HEK293 (cell line): ENCODE measurements at regions not wholly inside any gene's neighbourhood (a gene's known extent, or its start where the extent isn't known, plus 50 kb on each side); places are given as distances from the start of the nearest gene placed in this dataset.

Source experiments
- CTCF ChIA-PET: fragments of 350-600 bp; formaldehyde crosslinking; extraction: SDS; loops from one replicate; lab custom pipeline; 2021; ENCODE audit warnings: antibody characterized with exemption; lab: Yijun Ruan, JAX
- POLR2A ChIA-PET: fragments of 300-600 bp; formaldehyde crosslinking; extraction: SDS; loops from one replicate; lab custom pipeline; 2020; ENCODE audit warnings: antibody characterized with exemption, inconsistent platforms; lab: Yijun Ruan, JAX
- H3K27ac ChIP-seq: fragments of 200-500 bp; sonication (Bioruptor generic); 2 replicates; pipeline ENCODE4 v1.5.1; 2014; ENCODE audit warnings: low read depth, low read length, control low read depth, inconsistent platforms; ENCODE audit errors: extremely low read depth
- H3K36me3 ChIP-seq, 2 experiments: fragments of 200-500 bp in 1 of 2; sonication (Bioruptor generic) in 1 of 2; 1 replicate in 1 of 2; 2 replicates in 1 of 2; pipeline ENCODE4 v1.5.1; 2014 to 2017; ENCODE audit warnings: inconsistent platforms in 2 of 2, low read length in 2 of 2; ENCODE audit not compliant: control insufficient read depth in 2 of 2, insufficient read depth in 1 of 2
- H3K4me1 ChIP-seq: fragments of 200-500 bp; sonication (Bioruptor generic); 2 replicates; pipeline ENCODE4 v1.5.1; 2014; ENCODE audit warnings: mild to moderate bottlenecking, low read length, inconsistent platforms; ENCODE audit not compliant: control insufficient read depth, insufficient read depth
- H3K4me3 ChIP-seq: 2 replicates; pipeline ENCODE4 v1.5.1; 2011; ENCODE audit warnings: low read depth, mild to moderate bottlenecking, control low read depth, low read length, moderate library complexity
- H3K9me3 ChIP-seq: fragments of 200-500 bp; sonication (Bioruptor generic); 2 replicates; pipeline ENCODE4 v1.5.1; 2014; ENCODE audit warnings: low read depth, low read length, inconsistent platforms; ENCODE audit not compliant: control insufficient read depth, insufficient read depth
- EGR2 ChIP-seq: fragments of 450-650 bp; formaldehyde crosslinking; IDR thresholded peaks from 2 replicates; pipeline ENCODE4 v1.5.1; 2016; ENCODE audit warnings: low read depth, missing biosample characterization, missing genetic modification characterization
- SALL2 ChIP-seq: fragments of 450-650 bp; formaldehyde crosslinking; IDR thresholded peaks from 2 replicates; pipeline ENCODE4 v1.5.0; 2017; ENCODE audit warnings: missing biosample characterization, mild to moderate bottlenecking, missing genetic modification characterization, borderline replicate concordance
- SCRT2 ChIP-seq: fragments of 450-650 bp; formaldehyde crosslinking; IDR thresholded peaks from 2 replicates; pipeline ENCODE4 v1.5.1; 2016; ENCODE audit warnings: missing biosample characterization, missing genetic modification characterization
- WT1 ChIP-seq: fragments of 450-650 bp; formaldehyde crosslinking; IDR thresholded peaks from 2 replicates; pipeline ENCODE4 v1.5.1; 2016; ENCODE audit warnings: missing biosample characterization, missing genetic modification characterization
- ZFHX2 ChIP-seq: fragments of 450-650 bp; formaldehyde crosslinking; conservative IDR thresholded peaks from 2 replicates; pipeline ENCODE4 v1.5.1; 2016; ENCODE audit warnings: missing biosample characterization, missing genetic modification characterization
- ZIC2 ChIP-seq: fragments of 450-650 bp; formaldehyde crosslinking; IDR thresholded peaks from 2 replicates; pipeline ENCODE4 v1.5.1; 2016; ENCODE audit warnings: missing biosample characterization, missing genetic modification characterization
- ZNF10 ChIP-seq: fragments of 450-650 bp; formaldehyde crosslinking; IDR thresholded peaks from 2 replicates; pipeline ENCODE4 v1.5.1; 2017; ENCODE audit warnings: missing biosample characterization, missing genetic modification characterization
- ZNF138 ChIP-seq: fragments of 450-650 bp; formaldehyde crosslinking; IDR thresholded peaks from 2 replicates; pipeline ENCODE4 v1.5.1; 2016; ENCODE audit warnings: missing biosample characterization, missing genetic modification characterization, borderline replicate concordance
- ZNF175 ChIP-seq: fragments of 450-650 bp; formaldehyde crosslinking; IDR thresholded peaks from 2 replicates; pipeline ENCODE4 v1.5.1; 2016; ENCODE audit warnings: missing biosample characterization, missing genetic modification characterization
- ZNF398 ChIP-seq: fragments of 450-650 bp; formaldehyde crosslinking; IDR thresholded peaks from 2 replicates; pipeline ENCODE4 v1.5.1; 2017; ENCODE audit warnings: missing biosample characterization, missing genetic modification characterization
- ZNF416 ChIP-seq: fragments of 450-650 bp; formaldehyde crosslinking; IDR thresholded peaks from 2 replicates; pipeline ENCODE4 v1.5.1; 2016; ENCODE audit warnings: missing biosample characterization, missing genetic modification characterization
- ZNF548 ChIP-seq: fragments of 450-650 bp; formaldehyde crosslinking; IDR thresholded peaks from 2 replicates; pipeline ENCODE4 v1.5.1; 2016; ENCODE audit warnings: missing biosample characterization, missing genetic modification characterization
- ZNF624 ChIP-seq: fragments of 450-650 bp; formaldehyde crosslinking; IDR thresholded peaks from 2 replicates; pipeline ENCODE4 v1.5.1; 2017; ENCODE audit warnings: missing biosample characterization, missing genetic modification characterization
- ZNF777 ChIP-seq: fragments of 450-650 bp; formaldehyde crosslinking; IDR thresholded peaks from 2 replicates; pipeline ENCODE4 v1.5.1; 2017; ENCODE audit warnings: missing biosample characterization, missing genetic modification characterization, borderline replicate concordance
- TF ChIP-seq, protein P1 (sequence below): fragments of 450-650 bp; formaldehyde crosslinking; IDR thresholded peaks from 2 replicates; pipeline ENCODE4 v1.5.1; 2016; ENCODE audit warnings: missing biosample characterization, missing genetic modification characterization

- TF ChIP-seq ZNF10 (no peak), SCRT2 (tag by site-specific recombination) (no peak), SALL2 (tag by site-specific recombination) (no peak), EGR2 (tag by site-specific recombination) (peak; percentile 44; the same call in 1 of the 2 replicates), ZNF138 (no peak), ZNF416 (tag by site-specific recombination) (no peak), ZNF398 (tag by site-specific recombination) (peak; percentile 19; the same call in 1 of the 2 replicates), ZNF548 (tag by site-specific recombination) (no peak), WT1 (tag by site-specific recombination) (no peak), ZFHX2 (tag by site-specific recombination) (0 out of 2 replicates have a peak, but pooled peaks have one; percentile 15), ZNF777 (tag by site-specific recombination) (no peak), ZNF624 (tag by site-specific recombination) (no peak)
- ChIA-PET CTCF (interaction anchor here (0.5 to 2.1 kb wide), 6 partner anchors 64 to 865 kb away, joined by 3 to 8 read pairs (median 4); no protein-coding TSS in a partner anchor), POLR2A (no interaction called here)
- Histone ChIP-seq H3K36me3 (no peaks in the 10 kb centered on the region), H3K27ac (no peak overlapping the region), H3K9me3 (no peaks in the 10 kb centered on the region), H3K4me1 (no peaks in the 10 kb centered on the region), H3K4me3 (no peak overlapping the region)
Observed at GRCh38 chr2:43105586-43106558, 120.5 kb downstream of the ZFP36L2 start.

- H3K27ac ChIP-seq: no peak overlapping the region
- H3K4me1 ChIP-seq: no peaks in the 10 kb centered on the region
- TF ChIP-seq ZIC2 (tag by site-specific recombination) (peak; percentile 22), ZNF175 (no peak)
- no peaks in the 10 kb centered on the region for H3K9me3 ChIP-seq
- no peak overlapping the region for H3K4me3 ChIP-seq
- ChIA-PET POLR2A (interaction anchor here (1.3 kb wide), 1 partner anchor 122 kb away, joined by 5 read pairs; the partner anchor contains the start of gene ZFP36L2), CTCF (interaction anchor here (0.7 to 2.1 kb wide), 4 partner anchors 58 to 246 kb away, joined by 3 to 8 read pairs (median 3); no protein-coding TSS in a partner anchor)
- H3K36me3 ChIP-seq: no peaks in the 10 kb centered on the region
Observed at GRCh38 chr2:43104763-43105162, 121.6 kb downstream of the ZFP36L2 start.

DNA sequence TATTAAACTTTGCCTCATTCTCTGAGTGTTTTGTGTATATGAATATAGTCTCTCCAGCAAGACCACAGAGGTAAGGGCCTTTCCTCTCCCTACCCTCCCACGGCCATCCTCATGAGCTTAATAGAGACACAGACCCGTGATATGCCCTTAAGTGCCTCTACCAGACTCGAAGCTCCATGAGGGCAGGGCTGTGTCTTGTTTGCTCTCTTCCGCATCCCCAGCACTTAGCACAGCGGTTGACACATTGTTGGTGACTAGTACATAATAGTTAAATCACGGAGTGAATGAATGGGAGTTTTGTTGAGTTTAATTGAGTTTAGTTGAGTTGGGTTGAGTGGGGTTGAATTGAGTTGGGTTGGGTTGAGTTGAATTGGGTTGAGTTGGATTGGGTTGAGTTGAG lies 122.3 kb downstream of the ZFP36L2 start:
- ChIA-PET POLR2A (interaction anchor here (1.3 kb wide), 1 partner anchor 123 kb away, joined by 5 read pairs; the partner anchor contains the start of gene ZFP36L2), CTCF (interaction anchor here (0.7 to 2.1 kb wide), 3 partner anchors 59 to 245 kb away, joined by 3 to 8 read pairs (median 3); no protein-coding TSS in a partner anchor)
- H3K27ac ChIP-seq: no peak overlapping the region
- TF ChIP-seq, protein P1, sequence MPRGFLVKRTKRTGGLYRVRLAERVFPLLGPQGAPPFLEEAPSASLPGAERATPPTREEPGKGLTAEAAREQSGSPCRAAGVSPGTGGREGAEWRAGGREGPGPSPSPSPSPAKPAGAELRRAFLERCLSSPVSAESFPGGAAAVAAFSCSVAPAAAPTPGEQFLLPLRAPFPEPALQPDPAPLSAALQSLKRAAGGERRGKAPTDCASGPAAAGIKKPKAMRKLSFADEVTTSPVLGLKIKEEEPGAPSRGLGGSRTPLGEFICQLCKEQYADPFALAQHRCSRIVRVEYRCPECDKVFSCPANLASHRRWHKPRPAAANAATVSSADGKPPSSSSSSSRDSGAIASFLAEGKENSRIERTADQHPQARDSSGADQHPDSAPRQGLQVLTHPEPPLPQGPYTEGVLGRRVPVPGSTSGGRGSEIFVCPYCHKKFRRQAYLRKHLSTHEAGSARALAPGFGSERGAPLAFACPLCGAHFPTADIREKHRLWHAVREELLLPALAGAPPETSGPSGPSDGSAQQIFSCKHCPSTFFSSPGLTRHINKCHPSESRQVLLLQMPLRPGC (tag by site-specific recombination): no peak
- H3K9me3 ChIP-seq: no peaks in the 10 kb centered on the region
- H3K4me3 ChIP-seq: no peak overlapping the region
- H3K36me3 ChIP-seq: no peaks in the 10 kb centered on the region
- H3K4me1 ChIP-seq: no peaks in the 10 kb centered on the region
